Motor neuron (in vitro differentiated cells): ENCODE measurements at regions not wholly inside any gene's neighbourhood (a gene's known extent, or its start where the extent isn't known, plus 50 kb on each side); places are given as distances from the start of the nearest gene placed in this dataset.
A peak's percentile ranks its signal among the peaks of the same experiment; 100 is the strongest.

Experiments used
- ATAC-seq, 8 experiments: fragments of 200-7000 bp; cut with Tn5 transposase; replicated peaks in 6 of 8; 2 replicates each; pipeline ENCODE4 v1.8.0; 2021; ENCODE audit warnings: mild to moderate bottlenecking in 8 of 8, moderate library complexity in 8 of 8
- H3K27ac ChIP-seq, 2 donors: fragments of 250-450 bp; sonication (Bioruptor Pico); 2 replicates each; pipeline ENCODE4 v1.9.0; 2021; ENCODE audit warnings: antibody characterized with exemption in 2 of 2, mild to moderate bottlenecking in 2 of 2, moderate library complexity in 1 of 2
- H3K4me1 ChIP-seq, 2 donors: fragments of 250-450 bp; sonication (Bioruptor Pico); replicated peaks in 1 of 2; 2 replicates each; pipeline ENCODE4 v1.6.1; 2021; ENCODE audit warnings: antibody characterized with exemption in 2 of 2, mild to moderate bottlenecking in 2 of 2, moderate library complexity in 1 of 2
- H3K4me3 ChIP-seq, 5 donors: fragments of 250-450 bp; sonication (Bioruptor Pico); 2 replicates each; pipeline ENCODE4 v1.9.0; 2021; ENCODE audit warnings: antibody characterized with exemption in 5 of 5, mild to moderate bottlenecking in 5 of 5, moderate library complexity in 4 of 5
- WGBS, 10 experiments: fragments of 450-650 bp; shearing (Covaris generic); methylation state at CpG; one replicate each; pipeline ENCODE4 v1.0.0; 2022; 5-methylcytosine and 5-hydroxymethylcytosine counted together
- in situ Hi-C, 9 experiments: fragments of 400-800 bp; cut with MboI; loops; one replicate each; pipeline ENCODE4 v1.15.0; 2021; ENCODE audit warnings: low sequenced_read_pairs in 9 of 9, low pct_unique_long_range_greater_than_20kb in 2 of 9; ENCODE audit not compliant: unreplicated experiment in 9 of 9

- 0 to 100% (median 61%) methylated on average over 1 to 3 of the region's 3 CpGs; no CpG with 5 or more reads in 1 of the 10 experiments for WGBS, 10 experiments
- ATAC-seq = no peak
- no peak overlapping the region for H3K27ac ChIP-seq
- no peak overlapping the region for H3K4me3 ChIP-seq
- in situ Hi-C loops = no loop called here
- H3K4me1 ChIP-seq = peaks cover 0 to 2% of the 10 kb centered on the region in 2 donors
Observed at GRCh38 chr10:62880162-62880561, 64.0 kb upstream of the EGR2 start.

GRCh38 chr10:62873866-62874265, 57.7 kb upstream of the EGR2 start:
- no peaks in the 10 kb centered on the region for H3K4me1 ChIP-seq
- in situ Hi-C loops = no loop called here
- no peak overlapping the region for H3K4me3 ChIP-seq
- WGBS, 10 experiments = 61 to 100% (median 90%) methylated on average over 1 to 2 of the region's 2 CpGs; no CpG with 5 or more reads in 1 of the 10 experiments
- H3K27ac ChIP-seq = no peak overlapping the region
- no peak for ATAC-seq

DNA sequence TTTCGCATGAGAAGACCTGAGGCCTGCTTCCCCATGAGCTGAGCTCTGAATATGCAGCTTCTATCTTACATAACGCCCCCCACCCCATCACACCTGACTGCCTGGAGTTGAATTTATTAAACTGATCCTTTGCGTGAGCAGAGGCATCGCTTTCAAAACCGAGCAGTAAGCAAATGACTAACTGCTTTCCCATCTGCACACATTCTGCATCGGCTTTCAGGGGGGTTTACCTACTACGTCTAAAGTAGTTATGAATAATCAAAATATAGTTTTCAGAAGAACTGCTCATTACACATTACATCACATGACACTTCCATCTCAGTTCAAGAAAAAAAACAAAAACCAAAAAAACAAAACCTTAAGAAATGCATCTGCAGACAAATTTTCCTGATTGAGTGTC, 54.7 kb upstream of the EGR2 start:
- WGBS, 10 experiments = 61 to 90% (median 77%) methylated on average over 1 to 7 of the region's 7 CpGs
- H3K27ac ChIP-seq = no peak overlapping the region
- in situ Hi-C loops = no loop called here
- H3K4me3 ChIP-seq = no peak overlapping the region
- no peak for ATAC-seq
- no peaks in the 10 kb centered on the region for H3K4me1 ChIP-seq

DNA sequence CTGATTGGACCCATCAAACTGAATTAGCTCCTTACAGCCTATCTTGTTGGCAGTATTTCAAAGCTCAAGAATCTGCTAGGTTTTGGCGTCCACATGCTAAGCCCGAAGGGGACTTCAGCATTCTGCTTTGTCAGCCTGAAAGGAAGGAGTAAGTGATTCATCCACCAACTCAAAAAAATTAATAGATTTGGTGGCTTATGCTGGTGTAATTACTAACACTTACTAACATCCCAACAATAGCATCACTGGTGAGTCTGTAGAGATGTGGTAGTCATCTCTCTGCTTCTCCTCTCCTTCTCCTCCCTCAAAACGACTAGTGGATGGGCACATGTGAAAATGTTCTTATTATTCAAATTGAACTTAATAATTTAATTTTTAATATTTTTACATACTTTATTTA, 53.8 kb upstream of the EGR2 start:
- Histone ChIP-seq H3K4me1 (no peaks in the 10 kb centered on the region), H3K27ac (no peak overlapping the region), H3K4me3 (no peak overlapping the region)
- ATAC-seq = peak in 1 of 8 experiments; percentile 43
- 0 to 100% (median 80%) methylated on average over 1 to 3 of the region's 3 CpGs; no CpG with 5 or more reads in 2 of the 10 experiments for WGBS, 10 experiments
- in situ Hi-C loops = no loop called here

GRCh38 chr10:62866941-62867340, 50.8 kb upstream of the EGR2 start:
- H3K4me3 ChIP-seq = no peak overlapping the region
- in situ Hi-C loops = no loop called here
- peak in 3 of 8 experiments; percentile 39 to 81 (median 75) for ATAC-seq
- no peak overlapping the region for H3K27ac ChIP-seq
- no peaks in the 10 kb centered on the region for H3K4me1 ChIP-seq
- WGBS, 10 experiments = 0 to 89% (median 80%) methylated on average over 1 of the region's 1 CpG; no CpG with 5 or more reads in 5 of the 10 experiments

DNA sequence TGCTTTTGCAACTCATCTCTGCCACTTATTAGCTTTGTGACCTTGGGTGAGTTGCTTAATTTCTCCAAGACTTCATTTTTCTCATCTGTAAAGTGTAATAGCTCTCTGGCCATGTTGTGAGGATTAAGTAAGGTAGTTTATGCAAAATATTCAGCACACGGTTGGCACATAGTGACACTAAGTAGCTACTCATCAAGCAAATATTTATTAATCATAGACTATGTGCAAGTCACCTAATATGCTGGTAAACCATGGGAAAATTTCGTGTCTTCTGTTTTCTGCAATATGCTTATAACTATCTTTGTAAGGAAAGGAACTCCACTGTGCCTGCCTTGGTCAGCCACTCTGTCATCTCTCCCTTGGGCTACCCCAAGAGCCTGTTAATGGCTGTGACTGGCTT, 50.3 kb upstream of the EGR2 start:
- in situ Hi-C loops = no loop called here
- H3K4me3 ChIP-seq = no peak overlapping the region
- 0 to 100% (median 39%) methylated on average over 1 to 2 of the region's 2 CpGs; no CpG with 5 or more reads in 1 of the 10 experiments for WGBS, 10 experiments
- peak in 2 of 8 experiments; percentile 20 to 49 for ATAC-seq
- H3K27ac ChIP-seq = no peak overlapping the region
- H3K4me1 ChIP-seq = no peaks in the 10 kb centered on the region
